OCI-LY3 (cell line): ENCODE measurements at regions not wholly inside any gene's neighbourhood (a gene's known extent, or its start where the extent isn't known, plus 50 kb on each side); places are given as distances from the start of the nearest gene placed in this dataset.

Experiments
- EZH2phosphoT487 ChIP-seq: fragments of 200-600 bp; shearing (Covaris generic); IDR thresholded peaks from 2 replicates; pipeline ENCODE4 v1.6.1; 2018; ENCODE audit warnings: antibody characterized with exemption, mixed run types, low read depth
- TF ChIP-seq, protein P1 (sequence below): fragments of 200-600, 300-600 bp; sonication (generic); IDR thresholded peaks from 2 replicates; pipeline ENCODE4 v1.5.1; 2014; ENCODE audit warnings: antibody characterized with exemption, low read length, low read depth

DNA sequence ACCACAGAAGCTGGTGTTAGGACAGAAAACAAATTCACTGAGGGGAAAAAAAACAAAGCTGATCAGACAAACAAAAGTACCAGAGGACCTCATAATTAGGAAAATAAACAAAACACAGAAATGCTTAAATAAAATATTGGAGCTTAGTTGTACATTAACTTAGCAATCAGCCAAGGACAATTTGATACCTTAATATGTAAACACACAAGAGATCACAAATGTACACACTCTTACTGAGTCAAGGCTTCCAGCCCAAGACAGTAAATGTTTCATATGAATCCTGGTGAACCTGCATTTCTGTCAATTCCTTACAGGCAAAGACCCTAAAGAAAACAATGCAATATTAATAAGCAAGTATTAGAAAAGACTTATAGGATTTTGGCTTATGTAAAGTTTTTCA lies 62.0 kb upstream of the SPTLC3 start:
- TF ChIP-seq, protein P1, sequence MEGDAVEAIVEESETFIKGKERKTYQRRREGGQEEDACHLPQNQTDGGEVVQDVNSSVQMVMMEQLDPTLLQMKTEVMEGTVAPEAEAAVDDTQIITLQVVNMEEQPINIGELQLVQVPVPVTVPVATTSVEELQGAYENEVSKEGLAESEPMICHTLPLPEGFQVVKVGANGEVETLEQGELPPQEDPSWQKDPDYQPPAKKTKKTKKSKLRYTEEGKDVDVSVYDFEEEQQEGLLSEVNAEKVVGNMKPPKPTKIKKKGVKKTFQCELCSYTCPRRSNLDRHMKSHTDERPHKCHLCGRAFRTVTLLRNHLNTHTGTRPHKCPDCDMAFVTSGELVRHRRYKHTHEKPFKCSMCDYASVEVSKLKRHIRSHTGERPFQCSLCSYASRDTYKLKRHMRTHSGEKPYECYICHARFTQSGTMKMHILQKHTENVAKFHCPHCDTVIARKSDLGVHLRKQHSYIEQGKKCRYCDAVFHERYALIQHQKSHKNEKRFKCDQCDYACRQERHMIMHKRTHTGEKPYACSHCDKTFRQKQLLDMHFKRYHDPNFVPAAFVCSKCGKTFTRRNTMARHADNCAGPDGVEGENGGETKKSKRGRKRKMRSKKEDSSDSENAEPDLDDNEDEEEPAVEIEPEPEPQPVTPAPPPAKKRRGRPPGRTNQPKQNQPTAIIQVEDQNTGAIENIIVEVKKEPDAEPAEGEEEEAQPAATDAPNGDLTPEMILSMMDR, result no peak
- no peak for TF ChIP-seq EZH2phosphoT487
